AG08395 (cell line): ENCODE measurements at regions not wholly inside any gene's neighbourhood (a gene's known extent, or its start where the extent isn't known, plus 50 kb on each side); places are given as distances from the start of the nearest gene placed in this dataset.
"Not testable (repeated sequence)": the region's sequence is repeated elsewhere in the genome, so short reads cannot be mapped to it uniquely, and the experiment has no call there.

Experiments
- DNase-seq: peaks from one replicate; pipeline ENCODE4 v3.0.0; 2012; ENCODE audit warnings: mixed read lengths, low spot score

- DNase-seq: no peak
These were observed 936.7 kb upstream of the NEGR1 start for GRCh38 chr1:73218995-73219546.

GRCh38 chr1:73205294-73205973, 923.1 kb upstream of the NEGR1 start:
- DNase-seq: no peak

GRCh38 chr1:73197972-73198371, 915.6 kb upstream of the NEGR1 start:
- no peak for DNase-seq

GRCh38 chr1:73194965-73195364, 912.6 kb upstream of the NEGR1 start:
- DNase-seq: no peak

GRCh38 chr1:73183581-73183980, 901.2 kb upstream of the NEGR1 start:
- DNase-seq: not testable (repeated sequence)

GRCh38 chr1:73181190-73181540, 898.8 kb upstream of the NEGR1 start:
- no peak for DNase-seq

GRCh38 chr1:73180397-73181189, 898.3 kb upstream of the NEGR1 start:
- no peak for DNase-seq

GRCh38 chr1:73176902-73177301, 894.6 kb upstream of the NEGR1 start:
- no peak for DNase-seq

GRCh38 chr1:73167009-73167657, 884.8 kb upstream of the NEGR1 start:
- DNase-seq: no peak

- peak; percentile 5 for DNase-seq
These were observed 880.2 kb upstream of the NEGR1 start for GRCh38 chr1:73162564-73162963.

GRCh38 chr1:73161418-73161817, 879.1 kb upstream of the NEGR1 start:
- DNase-seq: no peak

GRCh38 chr1:73160759-73161158, 878.4 kb upstream of the NEGR1 start:
- DNase-seq: no peak

GRCh38 chr1:73144311-73144710, 862.0 kb upstream of the NEGR1 start:
- no peak for DNase-seq

- DNase-seq: no peak
These were observed 854.6 kb upstream of the NEGR1 start for GRCh38 chr1:73136975-73137374.

- DNase-seq: no peak
These were observed 824.6 kb upstream of the NEGR1 start for GRCh38 chr1:73106931-73107330.

- no peak for DNase-seq
These were observed 823.4 kb upstream of the NEGR1 start for GRCh38 chr1:73105755-73106154.

- no peak for DNase-seq
These were observed 822.4 kb upstream of the NEGR1 start for GRCh38 chr1:73104749-73105148.

- DNase-seq: no peak
These were observed 817.9 kb upstream of the NEGR1 start for GRCh38 chr1:73100216-73100615.

GRCh38 chr1:73097917-73098316, 815.6 kb upstream of the NEGR1 start:
- DNase-seq: no peak

- no peak for DNase-seq
These were observed 814.5 kb upstream of the NEGR1 start for GRCh38 chr1:73096841-73097240.

GRCh38 chr1:73092383-73092782, 810.0 kb upstream of the NEGR1 start:
- DNase-seq: no peak

GRCh38 chr1:73066866-73067265, 784.5 kb upstream of the NEGR1 start:
- DNase-seq: no peak
